Left lobe of liver (tissue), 2 donors: ENCODE measurements at regions not wholly inside any gene's neighbourhood (a gene's known extent, or its start where the extent isn't known, plus 50 kb on each side); places are given as distances from the start of the nearest gene placed in this dataset.
"Not testable (repeated sequence)": the region's sequence is repeated elsewhere in the genome, so short reads cannot be mapped to it uniquely, and the experiment has no call there.

Experiments used
- ATAC-seq: fragments of 200-7000 bp; cut with Tn5 transposase; one replicate; pipeline ENCODE4 v1.9.1; 2020; ENCODE audit warnings: mild to moderate bottlenecking, moderate library complexity
- DNase-seq: peaks from one replicate; pipeline ENCODE4 v3.0.0-alpha.2; 2020; ENCODE audit warnings: low spot score
- donor health status: DM: no; HTN: no; CAD: no; lungs with moderate emphysema.
- donor health status: DM: no; HTN: yes; CAD: no.

DNA sequence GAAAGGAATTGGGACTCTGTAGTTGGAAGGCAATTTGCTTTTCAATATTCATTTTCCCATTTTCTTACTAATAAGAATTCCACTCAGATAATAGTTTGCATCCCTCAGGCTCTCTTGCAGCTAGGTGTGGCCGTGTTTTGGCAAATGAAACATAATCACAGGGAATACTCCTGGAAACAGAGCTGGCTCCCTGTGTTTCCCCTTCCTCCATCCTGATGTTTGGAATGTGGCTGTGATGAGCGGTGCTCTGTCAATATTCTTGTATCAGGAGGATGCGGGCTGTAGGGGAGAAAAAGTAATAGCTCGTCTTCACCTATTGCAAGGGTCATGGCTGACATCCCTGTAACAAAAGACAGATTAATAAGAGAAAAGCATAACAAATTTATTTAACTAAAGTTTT lies 271.0 kb downstream of the MYCN start:
- no peak for DNase-seq
- ATAC-seq = no peak

DNA sequence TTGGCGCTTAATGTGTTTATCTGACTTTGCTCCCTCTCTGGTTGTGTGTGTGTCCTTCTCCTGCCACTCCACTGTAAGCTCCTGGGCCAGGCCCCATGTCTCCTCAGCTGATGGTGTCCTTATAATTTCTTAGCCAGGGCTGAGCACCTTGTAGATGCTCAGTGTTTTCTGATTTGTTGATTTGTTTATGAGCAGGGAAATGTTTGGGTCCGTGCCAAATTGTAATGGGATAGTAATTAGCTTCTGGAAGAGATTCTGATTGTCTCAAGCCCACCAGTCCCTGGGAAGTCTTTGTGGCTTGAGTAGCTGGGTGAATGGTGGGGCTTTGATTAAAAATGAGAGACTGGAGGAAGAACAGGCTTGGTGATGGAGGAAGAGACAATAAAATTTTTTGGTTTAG lies 270.5 kb downstream of the MYCN start:
- no peak for DNase-seq
- no peak for ATAC-seq

DNA sequence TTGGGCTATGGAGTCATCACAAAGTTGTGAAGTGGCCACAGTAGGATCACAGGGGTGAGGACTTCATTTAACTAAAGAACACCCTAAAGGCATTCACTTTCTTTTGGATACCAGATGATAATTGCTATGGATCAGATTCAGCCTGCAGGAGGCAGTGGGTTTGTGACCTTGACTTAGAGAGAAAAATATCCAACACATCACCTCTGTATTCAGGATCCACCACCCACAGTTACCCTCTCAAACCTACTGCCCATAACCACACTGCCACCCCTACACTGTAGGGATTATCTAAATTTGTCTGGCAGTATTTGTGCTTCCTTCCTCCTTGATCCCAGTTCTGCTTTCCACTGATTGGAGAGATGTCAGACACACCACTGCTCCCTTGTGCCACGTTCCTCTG lies 269.4 kb downstream of the MYCN start:
- ATAC-seq (no peak), DNase-seq (no peak)

DNA sequence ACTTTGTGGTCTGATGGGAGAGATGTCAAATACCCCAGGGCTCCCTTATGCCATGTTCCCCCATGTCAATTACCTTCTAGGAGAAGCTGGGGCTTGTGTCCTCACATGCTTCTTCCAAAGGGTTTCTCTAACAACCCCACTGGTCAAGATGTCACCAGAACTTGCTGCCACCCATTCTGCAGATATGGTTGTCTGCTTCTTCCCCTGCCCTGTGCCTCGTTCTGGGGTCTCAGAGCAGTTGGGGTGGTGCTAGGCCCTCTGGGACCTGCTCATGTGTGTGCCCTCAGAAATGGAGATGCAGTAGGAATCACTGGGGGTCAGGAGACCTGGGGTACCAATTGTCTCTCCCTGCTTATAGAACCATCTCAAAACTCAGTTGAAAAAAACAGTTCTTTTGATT lies 268.6 kb downstream of the MYCN start:
- DNase-seq (no peak), ATAC-seq (no peak)

DNA sequence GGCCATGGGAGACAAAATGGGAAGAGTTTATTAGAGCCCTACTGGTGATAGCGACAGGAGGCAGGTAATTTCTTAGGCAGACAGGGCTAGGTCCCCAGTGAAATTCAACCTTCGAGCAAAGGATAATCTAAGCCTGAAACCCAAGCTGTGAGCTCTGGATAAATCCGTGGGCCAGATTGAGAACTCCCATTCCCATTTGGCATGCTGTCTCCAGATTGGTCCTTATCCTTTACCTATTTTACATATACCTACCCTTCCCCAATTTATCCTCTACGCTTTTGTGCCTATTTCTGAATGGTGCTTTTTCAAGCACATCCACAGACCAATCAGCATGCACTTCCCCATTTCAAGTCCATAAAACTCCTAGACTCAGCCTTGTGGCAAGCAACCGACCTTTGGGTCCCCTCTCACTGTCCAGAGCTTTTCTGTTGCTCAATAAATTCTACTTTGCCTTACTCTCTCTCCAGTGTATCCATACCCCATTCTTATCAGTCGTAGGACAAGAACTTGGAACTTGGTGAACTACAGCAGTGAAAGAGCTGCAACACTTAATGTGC lies 268.0 kb downstream of the MYCN start:
- no peak for ATAC-seq
- DNase-seq = no peak

DNA sequence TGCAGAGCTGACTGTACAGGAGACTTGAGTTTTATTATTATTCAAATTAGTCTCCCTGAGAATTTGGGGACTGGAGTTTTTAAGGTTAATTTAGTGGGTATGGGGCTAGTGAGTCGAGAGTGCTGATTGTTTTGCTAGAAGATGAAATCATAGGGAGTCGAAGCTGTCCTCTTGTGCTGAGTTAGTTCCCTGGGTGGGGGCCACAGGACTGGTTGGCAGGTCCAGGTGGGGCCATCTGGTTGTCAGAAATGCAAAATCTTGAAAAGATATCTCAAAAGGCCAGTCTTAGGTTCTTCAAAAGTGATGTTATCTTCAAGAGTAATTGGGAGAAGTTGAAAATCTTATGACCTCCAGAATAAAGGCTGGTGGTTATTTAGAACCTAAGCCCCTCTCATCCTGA lies 267.3 kb downstream of the MYCN start:
- ATAC-seq (no peak), DNase-seq (no peak)

DNA sequence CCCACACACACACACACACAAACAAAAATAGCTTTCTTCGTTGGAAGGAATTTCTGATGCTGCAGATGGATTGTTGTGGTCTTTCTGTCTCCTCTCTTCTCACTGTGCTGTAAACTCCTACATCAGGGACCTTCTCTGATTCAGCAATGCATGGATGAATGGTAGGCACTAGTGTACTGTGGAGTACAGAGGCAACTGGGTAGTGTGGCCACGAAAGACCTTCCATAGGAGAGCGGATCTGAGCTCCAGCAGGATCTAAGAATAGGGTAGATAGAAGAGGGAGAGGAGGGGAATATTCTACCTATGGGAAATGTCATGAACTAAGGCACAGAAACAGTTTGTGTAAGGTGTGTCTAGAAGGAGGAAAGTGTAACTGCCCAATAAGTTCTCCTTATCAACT lies 266.8 kb downstream of the MYCN start:
- ATAC-seq (no peak), DNase-seq (no peak)

DNA sequence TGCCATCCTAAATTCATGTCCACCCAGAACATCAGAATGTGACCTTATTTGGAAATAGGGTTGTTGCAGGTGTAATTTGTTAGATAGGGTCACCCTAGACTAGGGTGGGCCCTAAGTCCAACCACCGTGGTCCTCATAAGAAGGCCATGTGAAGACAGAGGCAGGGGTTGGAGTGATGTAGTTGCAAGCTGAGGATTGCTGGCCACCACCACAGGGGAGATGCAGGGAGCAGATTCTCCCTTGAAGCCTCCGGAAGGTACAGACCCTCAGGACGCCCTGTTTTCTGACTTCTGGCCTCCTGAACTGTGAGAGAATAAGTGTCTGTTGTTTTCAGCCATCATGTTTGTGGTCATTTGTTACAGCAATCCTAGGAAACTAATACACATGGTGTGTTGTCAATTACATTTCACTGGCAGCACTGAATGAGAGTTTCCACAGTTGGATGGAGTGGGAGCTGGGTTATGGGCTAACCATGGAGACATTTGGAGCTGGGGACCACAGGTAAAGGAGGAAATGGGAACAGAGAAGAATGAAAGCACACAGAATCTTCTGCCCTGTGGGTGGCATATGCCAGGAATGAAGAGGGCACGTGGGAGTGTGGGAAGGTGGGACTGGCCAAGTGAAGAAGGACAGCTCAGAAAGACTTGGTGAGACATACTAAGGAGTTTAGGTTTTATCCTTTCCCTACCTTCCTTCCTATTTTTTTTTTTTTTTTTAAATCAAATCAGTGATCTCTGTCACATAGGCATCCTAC lies 266.0 kb downstream of the MYCN start:
- no peak for ATAC-seq
- no peak for DNase-seq

DNA sequence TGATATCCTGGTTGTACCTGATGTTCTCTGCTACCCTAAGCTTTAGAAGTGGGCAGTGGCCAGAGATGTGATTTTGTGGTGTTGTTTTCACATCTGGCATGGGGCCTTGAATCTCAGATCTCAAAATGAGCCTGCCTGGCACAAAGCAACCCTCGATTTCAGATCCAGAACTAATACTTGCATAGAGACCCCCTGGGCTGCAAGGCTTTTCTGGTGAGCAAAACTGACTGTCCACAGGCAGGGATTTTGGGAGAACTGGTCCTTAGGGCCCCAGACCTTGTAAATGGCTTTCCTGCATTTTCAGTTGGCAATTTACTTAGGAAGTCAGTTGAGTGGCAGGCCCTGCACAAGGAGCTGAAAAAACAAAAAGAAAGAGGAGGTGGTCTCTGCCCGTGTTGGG lies 265.3 kb downstream of the MYCN start:
- DNase-seq = no peak
- ATAC-seq = no peak

DNA sequence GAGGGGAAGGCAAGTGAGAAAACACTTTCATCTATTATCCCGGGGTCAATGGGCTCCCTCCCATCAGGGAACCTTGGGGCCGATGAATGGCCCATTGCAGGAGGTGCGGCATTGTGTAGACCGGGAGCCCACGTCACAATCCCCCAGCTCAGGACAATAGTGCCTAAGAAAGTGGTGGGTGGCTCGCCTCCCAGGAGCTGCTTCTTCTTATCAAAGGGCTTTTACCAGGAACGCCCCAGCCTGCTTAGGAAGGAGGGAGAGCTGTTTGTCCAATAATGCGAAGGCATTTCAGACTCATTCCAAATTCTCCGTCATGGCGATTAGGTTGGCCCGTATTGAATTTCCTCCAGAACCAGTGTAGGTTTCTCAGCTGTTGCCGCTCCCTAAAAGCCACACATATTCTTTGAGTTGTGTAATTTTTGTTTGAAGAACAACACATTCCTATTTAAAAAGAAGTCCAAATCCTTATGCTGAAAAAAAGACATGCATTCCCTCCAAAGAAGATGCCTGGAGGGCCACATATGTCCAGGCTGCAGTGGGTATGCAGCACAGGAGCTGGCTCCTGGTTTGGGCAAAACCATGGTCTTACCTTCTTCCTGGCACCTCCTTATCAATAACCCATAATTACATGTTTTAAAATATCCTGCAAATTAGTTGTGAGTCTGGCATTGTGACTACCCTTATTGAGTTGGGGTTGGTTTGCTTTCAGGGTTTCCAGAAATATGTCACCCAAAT lies 264.7 kb downstream of the MYCN start:
- DNase-seq = no peak
- ATAC-seq = no peak

DNA sequence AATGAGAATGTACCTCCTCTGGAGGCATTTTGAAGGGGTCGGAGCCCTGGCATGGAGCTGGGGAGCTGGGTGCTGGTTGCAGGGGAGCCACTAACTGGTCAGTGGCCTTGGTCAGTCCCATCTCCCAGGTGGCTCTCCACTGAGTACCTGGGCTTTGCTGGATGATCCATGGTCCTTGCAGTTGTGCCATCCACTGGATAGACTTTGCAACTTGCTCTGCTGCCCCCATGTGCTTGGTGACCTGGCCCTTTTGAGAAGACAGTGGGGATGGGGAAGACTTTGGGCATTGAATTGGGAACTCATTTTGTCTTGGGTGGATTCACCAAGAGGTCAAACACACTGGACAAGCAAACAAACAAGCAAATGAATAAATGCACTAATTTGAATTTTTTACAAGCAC lies 263.9 kb downstream of the MYCN start:
- ATAC-seq (no peak), DNase-seq (no peak)

DNA sequence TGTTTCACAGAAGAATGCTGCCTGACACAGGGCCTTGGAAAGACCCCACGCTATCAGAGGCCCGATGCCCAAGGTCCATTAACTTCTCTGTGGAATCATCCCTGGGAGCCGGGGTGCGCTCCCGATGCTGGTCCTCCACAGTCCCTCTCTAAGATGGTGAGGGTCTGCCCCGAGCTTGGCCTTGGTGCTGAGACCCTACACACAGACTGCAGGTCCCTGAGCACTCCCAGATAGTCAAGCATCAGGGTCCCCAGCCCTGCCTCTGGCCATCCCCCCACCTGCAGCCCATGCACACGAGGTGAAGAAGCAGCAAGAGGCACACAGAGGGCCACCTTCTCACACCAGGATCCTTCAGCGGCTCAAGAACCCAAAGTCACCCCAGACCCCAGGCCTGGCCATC lies 263.3 kb downstream of the MYCN start:
- ATAC-seq (no peak), DNase-seq (no peak)

DNA sequence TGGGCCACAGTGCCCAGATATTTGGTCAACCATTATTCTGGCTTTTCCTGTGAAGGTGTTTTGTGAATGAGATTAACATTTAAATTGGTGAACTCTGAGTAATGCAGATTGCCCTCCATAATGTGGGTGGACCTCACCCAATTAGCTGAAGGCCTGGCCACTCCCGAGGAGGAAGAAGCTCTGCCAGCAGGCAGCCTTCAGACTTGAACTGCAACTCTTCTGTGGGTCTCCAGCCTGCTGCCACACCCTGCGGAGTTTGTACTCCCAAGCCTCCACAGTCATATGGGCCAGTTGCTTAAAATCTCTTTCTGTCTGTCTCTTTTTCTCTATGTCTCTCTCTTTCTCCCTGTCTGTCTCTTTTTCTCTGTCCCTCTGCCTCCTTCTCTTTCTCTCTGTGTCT lies 262.7 kb downstream of the MYCN start:
- DNase-seq (no peak), ATAC-seq (no peak)

DNA sequence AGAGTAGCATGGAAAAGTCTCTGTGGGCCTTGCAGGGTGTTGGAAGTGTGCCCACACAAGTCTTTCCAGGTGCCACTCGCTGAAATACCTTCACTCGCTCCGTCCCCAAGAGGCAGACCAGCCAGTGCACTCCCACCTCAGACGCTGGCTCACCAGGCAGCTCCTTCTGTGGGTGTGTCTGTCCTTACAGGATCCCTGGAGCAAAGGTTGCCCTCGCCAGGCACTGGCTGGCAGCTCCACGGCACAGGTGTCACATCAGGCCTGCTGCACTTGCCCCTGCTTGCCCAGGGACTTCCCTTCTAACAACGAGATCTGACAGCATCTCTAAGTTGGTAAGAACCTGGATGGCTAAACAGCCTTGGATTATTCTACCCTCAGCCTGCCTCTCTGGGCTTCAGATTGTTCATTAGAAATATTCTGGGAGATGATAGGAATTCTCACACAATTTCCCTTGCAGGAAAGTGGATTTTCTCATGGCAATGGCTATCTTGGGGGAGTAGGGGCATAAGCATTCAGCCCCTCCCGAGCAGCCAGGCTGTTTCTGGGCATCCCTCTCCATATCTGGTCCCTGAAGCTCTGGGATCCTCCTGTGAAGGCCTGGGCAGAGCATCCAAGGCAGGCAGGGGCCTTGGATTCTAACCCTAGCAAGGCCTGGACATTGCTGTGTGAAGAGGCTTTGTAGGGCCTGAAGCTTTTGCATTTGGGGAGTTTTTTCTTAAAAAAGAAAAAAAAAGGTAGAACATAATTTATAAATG lies 262.1 kb downstream of the MYCN start:
- DNase-seq (no peak), ATAC-seq (no peak)

DNA sequence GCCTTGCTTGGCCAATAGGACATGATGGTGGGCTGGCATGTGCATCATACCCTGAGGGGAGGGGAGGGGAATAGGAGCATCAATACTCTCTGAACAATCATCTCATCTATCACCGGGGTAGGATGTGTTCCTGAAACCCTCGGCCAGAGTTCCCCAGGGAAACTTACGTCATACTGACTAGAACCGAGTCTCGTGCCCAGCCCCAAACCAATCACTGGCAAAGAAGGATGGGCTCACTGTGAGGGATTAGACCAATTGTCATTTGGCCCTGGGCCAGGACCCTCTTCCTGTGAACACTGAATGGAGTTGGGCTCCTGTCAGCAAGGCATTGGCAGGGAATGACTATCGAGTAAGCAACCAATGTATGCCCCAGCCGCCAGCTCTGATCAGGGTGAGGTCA lies 261.5 kb downstream of the MYCN start:
- DNase-seq (no peak), ATAC-seq (no peak)

DNA sequence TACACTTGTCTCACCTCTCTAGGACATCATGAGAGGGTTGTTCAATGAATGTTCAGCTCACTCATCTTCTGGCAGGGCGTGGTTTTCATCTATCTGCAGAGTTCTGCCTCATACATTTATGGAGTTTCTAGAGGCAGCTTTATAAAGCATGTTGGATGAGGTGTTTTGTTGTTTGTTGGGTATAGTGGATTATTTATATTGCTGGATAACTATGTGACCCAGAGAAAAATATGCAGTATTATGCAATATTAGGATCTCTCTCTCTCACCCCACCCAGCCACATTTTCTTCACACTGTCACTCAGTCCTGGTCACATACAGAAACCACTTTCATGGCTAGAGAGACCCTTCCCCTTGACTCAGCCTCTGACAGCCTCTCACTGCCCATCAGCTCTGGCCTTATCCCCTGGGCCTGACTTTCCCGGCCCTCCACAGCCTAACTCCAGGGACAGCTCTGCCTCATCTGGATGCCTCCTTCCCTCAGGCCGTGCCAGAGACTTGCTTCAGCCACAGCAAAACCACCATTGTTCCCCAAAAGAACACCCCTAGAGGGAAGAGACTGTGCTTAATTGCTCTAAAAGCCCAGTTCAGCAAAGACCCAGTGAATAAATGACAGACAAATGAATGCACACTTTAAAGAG lies 260.3 kb downstream of the MYCN start:
- no peak for ATAC-seq
- DNase-seq = no peak

DNA sequence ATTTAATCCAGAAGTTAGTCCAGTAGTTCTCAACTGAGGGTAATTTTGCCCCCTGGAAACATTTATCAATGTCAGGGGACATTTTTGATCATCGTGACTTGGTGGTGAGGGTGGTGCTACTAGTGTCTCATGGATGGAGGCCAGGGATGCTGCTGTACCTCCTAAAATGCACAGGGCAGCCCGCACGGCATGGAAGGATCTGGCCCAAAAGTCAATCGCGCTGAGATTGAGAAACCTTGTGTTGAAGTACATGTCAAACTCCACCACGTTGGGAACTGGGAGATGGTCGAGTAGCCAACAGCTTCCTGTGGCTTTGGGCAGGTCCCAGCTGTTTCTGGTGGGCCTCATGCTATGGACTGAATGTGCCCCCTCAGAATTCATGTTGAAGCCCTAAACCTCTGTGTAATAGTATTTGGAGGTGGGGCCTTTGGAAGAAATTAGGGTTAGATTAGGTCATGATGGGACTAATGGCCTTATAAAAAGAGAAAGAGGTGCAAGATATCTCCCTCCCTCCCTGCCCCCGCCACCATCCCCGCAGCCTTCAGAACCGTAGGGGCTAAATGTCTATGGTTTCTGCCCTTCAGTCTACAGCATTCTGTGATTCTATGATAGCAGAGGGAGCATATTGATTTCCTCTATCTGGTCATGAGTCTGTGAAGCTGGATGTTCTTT lies 259.7 kb downstream of the MYCN start:
- ATAC-seq = no peak

DNA sequence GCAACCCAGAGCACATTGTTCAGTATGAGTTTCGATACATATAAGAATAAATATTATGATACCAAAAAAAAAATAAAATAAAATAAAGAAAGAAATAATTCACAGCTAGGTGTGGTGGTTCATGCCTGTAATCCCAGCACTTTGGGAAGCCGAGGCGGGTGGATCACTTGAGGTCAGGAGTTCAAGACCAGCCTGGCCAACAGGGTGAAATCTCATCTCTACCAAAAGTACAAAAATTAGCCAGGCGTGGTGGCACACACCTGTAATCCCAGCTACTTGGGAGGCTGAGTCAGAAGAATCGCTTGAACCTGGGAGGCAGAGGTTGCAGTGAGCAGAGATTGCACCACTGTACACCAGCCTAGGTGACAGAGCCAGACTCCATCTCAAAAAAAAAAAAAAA lies 258.9 kb downstream of the MYCN start:
- DNase-seq, ATAC-seq: not testable (repeated sequence)

More for the DNA sequence above, 259.7 kb downstream of the MYCN start:
- no peak for DNase-seq

DNA sequence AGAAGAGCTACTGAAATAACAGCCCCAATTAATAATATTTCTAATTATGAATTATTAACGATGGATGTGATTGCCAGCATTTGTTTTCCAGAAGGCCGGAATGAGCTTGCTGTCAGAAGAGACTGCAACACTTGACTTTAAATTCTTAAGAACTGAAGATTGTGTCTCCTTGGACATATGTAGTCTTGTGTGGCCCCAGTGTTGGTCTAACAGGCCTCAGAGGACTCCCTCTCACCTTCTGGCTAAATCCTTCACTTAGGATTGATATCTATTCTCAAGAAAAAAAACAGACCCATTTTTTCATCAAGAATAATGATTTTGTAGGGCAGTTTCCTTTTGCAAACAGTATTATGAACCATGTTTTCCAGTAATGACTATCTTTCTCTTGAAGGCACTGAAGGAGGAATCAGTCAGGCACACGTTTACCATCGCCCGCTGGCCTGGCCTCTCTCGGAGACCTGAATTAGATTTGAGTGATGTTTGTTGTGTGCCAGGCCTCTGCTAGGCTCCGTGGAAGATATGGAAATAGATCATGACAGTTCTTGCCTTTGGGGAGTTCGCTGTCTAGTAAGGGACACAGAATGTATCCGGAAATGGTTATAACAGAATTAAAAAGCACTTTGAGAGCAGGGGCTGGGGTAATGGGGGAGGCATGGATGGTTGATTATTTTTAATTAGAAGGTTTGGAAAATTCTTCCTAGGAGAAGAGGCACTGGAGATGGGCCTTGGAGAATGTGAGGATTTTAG lies 258.0 kb downstream of the MYCN start:
- ATAC-seq (no peak), DNase-seq (no peak)
